ENCODE measurements at regions not wholly inside any gene's neighbourhood (a gene's known extent, or its start where the extent isn't known, plus 50 kb on each side); places are given as distances from the start of the nearest gene placed in this dataset.
"Not testable (repeated sequence)": the region's sequence is repeated elsewhere in the genome, so short reads cannot be mapped to it uniquely, and the experiment has no call there.

GRCh38 chr17:14579716-14580115 lies 278.8 kb downstream of the HS3ST3B1 start:
- Histone ChIP-seq H3K4me1 (no peaks in the 10 kb centered on the region), H3K4me3 (replicated peaks in 1 of 3) (no peak overlapping the region), H3K36me3 (no peaks in the 10 kb centered on the region), H3K27me3 (no peaks in the 10 kb centered on the region), H3K9me3 (no peaks in the 10 kb centered on the region), H3K27ac (no peak overlapping the region)
- intact Hi-C loops (cut with DNase I) = no loop called here
- TF ChIP-seq CTCF (IDR thresholded peaks at IDR 0.05) (no peak), POLR2A (IDR thresholded peaks at IDR 0.05) (no peak)
- no peak for DNase-seq
- WGBS, 2 donors = 40 to 48% methylated on average over 3 of the region's 3 CpGs

GRCh38 chr17:14575471-14575953 lies 274.6 kb downstream of the HS3ST3B1 start:
- intact Hi-C loops (cut with DNase I) = no loop called here
- no peak for DNase-seq

GRCh38 chr17:14560325-14560724 lies 259.4 kb downstream of the HS3ST3B1 start:
- 88 to 91% methylated on average over 8 of the region's 8 CpGs for WGBS, 2 donors

More at GRCh38 chr17:14575471-14575953, 274.6 kb downstream of the HS3ST3B1 start:
- Histone ChIP-seq H3K27ac (no peak overlapping the region), H3K4me1 (no peaks in the 10 kb centered on the region), H3K36me3 (no peaks in the 10 kb centered on the region), H3K9me3 (no peaks in the 10 kb centered on the region), H3K27me3 (no peaks in the 10 kb centered on the region), H3K4me3 (replicated peaks in 1 of 3) (no peak overlapping the region)
- TF ChIP-seq CTCF (IDR thresholded peaks at IDR 0.05) (no peak), POLR2A (IDR thresholded peaks at IDR 0.05) (no peak)
- 51 to 60% methylated on average over 8 of the region's 8 CpGs for WGBS, 2 donors

GRCh38 chr17:14559264-14560119 lies 258.6 kb downstream of the HS3ST3B1 start:
- WGBS, 2 donors = 47 to 48% methylated on average over 10 of the region's 10 CpGs
- H3K4me1 ChIP-seq = no peaks in the 10 kb centered on the region
- no peak for DNase-seq

More at GRCh38 chr17:14560325-14560724, 259.4 kb downstream of the HS3ST3B1 start:
- H3K36me3 ChIP-seq; H3K27me3 ChIP-seq; DNase-seq; H3K9me3 ChIP-seq; H3K4me1 ChIP-seq; intact Hi-C loops (cut with DNase I); H3K27ac ChIP-seq; H3K4me3 ChIP-seq (replicated peaks in 1 of 3): not testable (repeated sequence)

GRCh38 chr17:14557480-14557879 lies 256.6 kb downstream of the HS3ST3B1 start:
- Histone ChIP-seq H3K27ac (no peak overlapping the region), H3K9me3 (no peaks in the 10 kb centered on the region), H3K4me1 (no peaks in the 10 kb centered on the region), H3K27me3 (no peaks in the 10 kb centered on the region), H3K36me3 (no peaks in the 10 kb centered on the region), H3K4me3 (replicated peaks in 1 of 3) (no peak overlapping the region)
- WGBS, 2 donors = 61 to 66% methylated on average over 4 of the region's 4 CpGs
- DNase-seq = no peak
- no peak for TF ChIP-seq CTCF (IDR thresholded peaks at IDR 0.05)
- TF ChIP-seq POLR2A (IDR thresholded peaks at IDR 0.05) = no peak
- intact Hi-C loops (cut with DNase I) = no loop called here

More at GRCh38 chr17:14559264-14560119, 258.6 kb downstream of the HS3ST3B1 start:
- TF ChIP-seq POLR2A (IDR thresholded peaks at IDR 0.05) = no peak
- no peak for TF ChIP-seq CTCF (IDR thresholded peaks at IDR 0.05)
- Histone ChIP-seq H3K9me3 (no peaks in the 10 kb centered on the region), H3K4me3 (replicated peaks in 1 of 3) (no peak overlapping the region), H3K27ac (no peak overlapping the region), H3K27me3 (no peaks in the 10 kb centered on the region), H3K36me3 (no peaks in the 10 kb centered on the region)
- intact Hi-C loops (cut with DNase I) = no loop called here
